Middle frontal gyrus (tissue), 1 donor: ENCODE measurements at regions not wholly inside any gene's neighbourhood (a gene's known extent, or its start where the extent isn't known, plus 50 kb on each side); places are given as distances from the start of the nearest gene placed in this dataset.

Experiments used
- DNase-seq: peaks from one replicate; pipeline ENCODE4 v3.0.0-alpha.2; 2015; ENCODE audit warnings: low spot score; ENCODE audit errors: extremely low spot score

DNA sequence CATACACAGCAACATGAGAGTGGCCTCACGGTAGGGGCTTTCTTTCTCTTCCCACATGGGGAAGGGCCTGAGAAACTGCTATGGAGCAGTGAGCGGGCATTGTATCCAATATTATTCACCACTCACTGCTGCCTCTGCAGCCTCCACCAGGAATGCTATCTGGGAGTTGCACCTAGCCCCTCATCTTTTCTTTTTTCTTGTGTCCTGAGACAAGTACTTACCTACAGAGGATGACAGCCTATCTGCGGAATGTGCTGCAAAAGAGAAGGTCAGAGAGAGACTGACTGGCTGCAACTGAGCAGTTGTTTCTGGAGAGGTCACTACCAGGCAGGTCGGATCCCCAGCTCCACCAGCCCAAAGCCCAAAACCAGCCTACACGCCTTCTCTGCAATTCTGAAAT is 52.1 kb upstream of the HTATIP2 start:
- DNase-seq = no peak

DNA sequence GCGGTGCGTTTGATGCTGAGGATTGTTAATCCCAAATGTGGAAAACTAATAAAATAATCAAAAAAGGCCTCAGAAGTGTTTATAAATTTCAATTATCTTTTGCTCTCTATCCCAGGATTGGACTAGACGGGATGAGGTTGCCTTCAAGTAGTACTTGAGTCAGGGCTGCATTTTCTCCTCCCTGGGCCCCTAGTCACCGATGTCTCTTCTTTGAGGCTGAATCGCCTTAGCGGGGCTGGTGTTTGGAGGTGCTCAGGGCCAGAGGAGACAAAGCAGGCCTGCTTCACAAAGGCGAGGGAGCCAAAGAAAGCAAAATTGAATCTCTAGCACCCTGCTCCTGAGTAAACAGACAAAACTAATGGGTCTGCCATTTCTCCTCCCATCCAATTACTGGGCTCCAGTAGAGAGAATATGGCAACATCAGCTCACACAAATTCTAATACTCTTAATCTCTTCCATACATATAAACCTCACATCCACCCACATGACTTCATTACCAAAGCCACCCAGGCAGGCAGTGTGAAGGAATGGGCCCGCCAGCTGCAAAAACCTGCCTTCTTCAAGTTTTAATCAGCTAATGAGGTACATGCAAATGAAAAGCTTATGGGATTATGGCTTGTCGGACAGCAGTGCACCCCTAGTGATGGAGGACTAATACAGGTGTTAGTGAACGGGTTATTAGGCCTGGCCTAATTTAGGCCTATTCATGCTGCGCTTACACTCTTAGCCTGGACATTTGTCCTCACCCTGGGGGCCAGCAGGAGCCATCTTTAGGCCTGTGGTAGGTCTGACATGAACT is 52.7 kb upstream of the HTATIP2 start:
- DNase-seq = no peak

DNA sequence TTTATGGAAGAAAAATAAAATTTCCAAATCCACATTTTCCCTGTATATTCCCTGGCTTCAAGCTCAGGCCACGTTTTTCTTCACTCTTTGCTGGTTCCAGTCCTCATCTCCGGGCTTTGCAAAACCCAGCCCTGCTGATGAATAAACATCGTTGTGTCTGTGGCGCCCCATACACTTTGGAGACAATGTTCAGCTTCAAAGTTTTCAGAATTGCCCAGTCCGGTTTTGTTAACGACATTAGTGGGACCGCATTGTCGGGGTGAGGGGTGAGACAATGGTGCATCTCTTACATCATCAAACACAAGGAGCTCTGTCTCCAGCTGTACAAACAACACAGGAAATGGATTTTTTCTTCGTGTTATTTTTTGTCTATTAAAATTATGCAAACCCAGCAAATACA is 53.4 kb upstream of the HTATIP2 start:
- DNase-seq = peak; percentile 64

DNA sequence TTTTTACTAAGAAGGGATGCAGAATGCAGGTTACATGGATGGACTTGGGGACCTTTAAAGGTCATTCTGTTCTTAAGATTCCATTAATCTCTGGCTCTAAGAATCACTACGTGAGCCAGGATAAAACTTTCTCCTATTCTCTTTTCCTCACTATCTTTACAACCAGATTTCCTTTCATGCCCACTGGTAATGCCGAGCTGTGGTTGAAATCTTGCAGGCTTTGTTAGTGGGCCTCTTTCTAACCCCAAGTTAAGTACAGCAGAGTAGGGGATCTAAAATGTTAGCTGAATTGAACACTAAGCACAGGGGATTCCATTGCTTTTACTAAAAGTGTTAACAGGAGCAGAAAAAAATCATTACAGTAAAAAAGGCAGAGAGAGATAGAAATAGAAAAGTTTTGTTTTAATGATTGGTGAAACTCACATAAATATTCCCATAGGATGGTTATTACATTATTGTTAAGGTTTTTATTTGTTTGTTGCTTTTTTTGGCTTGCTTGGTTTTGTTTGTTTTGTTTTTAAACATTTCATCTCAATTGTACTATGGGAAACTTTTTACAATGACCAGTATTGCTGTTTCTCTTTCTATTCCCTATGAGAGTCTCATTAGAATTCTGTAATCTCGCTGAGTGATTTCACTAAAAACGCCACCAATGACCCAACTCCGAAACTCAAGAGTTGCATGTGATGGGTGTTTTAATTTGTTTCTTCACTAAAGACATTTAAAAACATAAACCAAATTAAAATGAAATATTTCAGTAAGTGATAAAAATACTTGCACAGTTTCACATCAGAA is 54.1 kb upstream of the HTATIP2 start:
- DNase-seq = no peak

DNA sequence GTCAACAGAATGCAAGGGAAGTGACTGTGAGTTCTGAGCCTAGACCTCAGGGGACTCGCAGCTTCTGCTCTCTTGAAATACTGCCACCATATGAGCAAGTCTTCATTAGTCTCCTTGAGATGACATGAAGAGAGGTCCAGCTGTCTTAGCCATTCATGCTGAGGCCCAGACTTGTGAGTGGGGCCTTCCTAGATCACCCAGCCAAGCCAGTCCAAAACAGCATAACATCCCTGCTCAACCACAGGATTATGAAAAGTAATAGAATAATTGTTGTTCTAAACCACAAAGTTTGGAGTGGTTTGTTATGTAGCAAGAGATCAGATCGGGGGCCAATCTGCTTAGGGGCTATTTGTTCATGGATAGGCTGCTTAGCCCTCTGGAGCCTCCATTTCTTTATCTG is 54.9 kb upstream of the HTATIP2 start:
- no peak for DNase-seq

DNA sequence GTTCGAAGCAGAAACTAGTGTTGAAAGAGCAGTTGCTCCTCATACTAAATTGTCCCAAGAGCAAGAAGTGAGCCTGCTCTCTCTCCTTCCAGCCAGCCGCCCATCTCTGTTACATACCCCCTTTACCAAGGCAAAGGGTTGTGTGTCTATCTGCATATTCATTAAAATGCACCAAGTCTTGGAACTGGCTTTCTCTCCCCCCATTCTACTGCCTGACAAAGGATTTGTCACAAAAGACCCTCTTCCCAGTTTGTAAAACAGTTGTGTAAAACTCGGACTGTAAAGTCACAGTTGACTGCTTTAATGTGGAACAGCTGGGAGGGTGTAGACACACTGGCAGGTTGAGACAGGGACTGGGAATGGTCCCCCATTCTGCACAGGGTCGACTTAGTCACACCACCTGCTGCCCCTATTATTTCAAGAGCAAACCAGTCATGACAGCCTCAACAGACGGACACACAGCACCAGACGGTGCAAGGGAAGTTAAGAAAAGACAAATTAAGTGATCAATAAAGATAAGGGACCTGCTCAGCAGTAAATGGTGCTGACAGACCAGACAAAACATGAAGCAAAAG is 60.0 kb upstream of the HTATIP2 start:
- no peak for DNase-seq

DNA sequence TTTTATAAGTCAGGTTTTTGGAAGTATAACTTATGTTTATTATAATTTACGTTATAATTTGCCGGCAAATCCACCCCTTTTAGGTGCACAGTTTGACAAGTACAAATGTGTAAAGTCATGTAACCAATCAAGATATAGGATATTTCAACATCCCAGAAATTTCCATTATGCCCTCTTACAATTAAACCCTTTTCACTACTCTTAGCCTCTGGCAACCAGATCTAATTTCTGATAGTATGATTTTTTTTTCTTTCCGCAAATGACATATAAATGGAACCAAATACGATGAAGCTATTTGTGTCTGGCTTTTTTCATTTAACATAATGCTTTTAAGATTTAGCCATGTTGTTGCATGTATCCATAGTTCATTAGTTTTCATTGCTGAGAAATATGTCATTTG is 69.5 kb upstream of the HTATIP2 start:
- DNase-seq = no peak

DNA sequence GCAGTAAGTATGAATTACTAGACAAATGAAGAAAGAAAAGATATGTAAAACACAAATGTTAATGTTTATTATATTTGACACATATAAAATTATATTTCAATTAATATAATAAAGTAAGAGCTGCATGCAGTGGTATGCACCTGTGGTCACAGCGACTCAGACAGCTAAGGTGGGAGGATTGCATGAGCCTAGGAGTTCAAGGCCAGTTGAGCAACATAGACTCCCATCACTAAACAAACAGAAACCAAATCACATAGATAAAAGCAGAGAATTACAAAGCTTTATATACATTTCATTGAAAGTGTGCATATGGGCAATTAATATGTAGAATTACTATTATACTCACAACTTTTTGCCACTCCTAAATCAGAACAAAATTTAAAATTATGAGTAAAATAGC is 70.0 kb upstream of the HTATIP2 start:
- DNase-seq = no peak

DNA sequence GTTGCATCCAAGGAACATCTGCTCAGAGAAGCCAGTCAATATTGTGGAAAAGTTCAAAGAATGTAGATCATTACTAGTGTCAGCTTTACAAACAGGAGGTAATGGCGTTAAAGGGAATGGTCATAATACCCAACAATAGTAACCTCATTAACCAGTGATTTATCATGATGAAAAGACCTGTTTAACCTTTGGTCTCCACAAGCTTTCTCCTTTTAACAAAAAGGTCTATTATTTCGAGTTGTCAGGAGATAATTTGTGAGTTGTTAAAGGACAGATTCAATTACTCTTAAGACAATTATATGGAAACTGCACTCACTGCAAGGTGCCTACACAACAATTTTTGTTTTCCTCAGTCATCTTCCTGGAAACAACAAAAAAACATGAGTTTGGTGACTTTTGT is 73.8 kb upstream of the HTATIP2 start:
- no peak for DNase-seq

DNA sequence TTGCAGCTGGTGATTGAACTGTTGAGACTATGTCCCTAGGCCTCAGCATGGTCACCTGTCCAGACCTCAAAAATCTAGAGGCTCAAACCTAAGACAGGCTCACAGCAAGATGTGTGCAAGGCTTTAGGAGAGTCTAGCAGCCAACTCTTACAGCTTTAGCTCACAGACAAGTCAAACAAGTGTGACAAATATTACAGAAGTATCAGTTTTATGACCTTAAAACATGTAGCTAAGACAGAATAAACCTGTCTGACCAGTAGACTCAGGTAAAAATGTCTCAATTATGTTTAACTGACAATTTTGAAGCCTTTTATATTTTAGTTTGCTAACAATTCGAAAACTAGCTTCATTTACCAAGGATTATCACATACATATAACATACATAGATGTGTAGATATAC is 80.0 kb upstream of the HTATIP2 start:
- DNase-seq = no peak

DNA sequence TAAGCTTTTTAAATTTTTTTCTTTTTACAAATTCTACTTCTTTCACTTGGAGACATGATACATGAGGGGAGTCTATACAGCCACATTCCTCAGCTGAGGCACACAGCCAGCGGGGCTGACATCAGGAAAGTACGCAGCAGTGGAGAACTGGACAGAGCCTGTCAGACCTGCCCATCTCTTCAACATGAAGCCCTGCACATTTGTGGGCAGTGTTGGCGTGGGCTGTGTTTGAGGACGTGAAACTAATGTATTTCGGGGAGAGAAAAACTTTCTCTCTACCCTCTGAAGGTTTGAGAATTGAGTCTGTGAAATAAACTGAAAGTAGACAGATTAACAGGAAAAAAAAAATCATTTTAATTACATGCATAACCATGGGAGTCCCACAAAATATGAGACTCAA is 84.8 kb upstream of the HTATIP2 start:
- no peak for DNase-seq

DNA sequence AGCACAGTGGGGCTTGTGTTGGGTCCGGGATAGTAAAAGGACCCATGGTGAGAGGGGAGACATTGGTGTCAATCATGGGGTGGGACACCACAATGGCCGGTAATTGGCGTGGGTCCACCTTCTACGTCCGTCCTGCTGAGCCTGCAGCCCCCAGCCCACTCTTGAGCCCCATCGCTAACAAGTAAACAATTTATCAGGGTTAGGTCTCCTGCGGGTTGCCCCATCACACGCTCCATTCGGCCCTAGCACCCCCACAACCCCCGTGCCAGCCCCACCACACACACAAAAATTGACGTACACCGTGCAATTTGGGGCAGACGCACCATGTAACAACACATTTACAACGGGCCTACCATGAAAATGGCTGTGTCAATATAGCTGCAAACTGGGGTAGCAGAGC is 86.5 kb upstream of the HTATIP2 start:
- DNase-seq = no peak

DNA sequence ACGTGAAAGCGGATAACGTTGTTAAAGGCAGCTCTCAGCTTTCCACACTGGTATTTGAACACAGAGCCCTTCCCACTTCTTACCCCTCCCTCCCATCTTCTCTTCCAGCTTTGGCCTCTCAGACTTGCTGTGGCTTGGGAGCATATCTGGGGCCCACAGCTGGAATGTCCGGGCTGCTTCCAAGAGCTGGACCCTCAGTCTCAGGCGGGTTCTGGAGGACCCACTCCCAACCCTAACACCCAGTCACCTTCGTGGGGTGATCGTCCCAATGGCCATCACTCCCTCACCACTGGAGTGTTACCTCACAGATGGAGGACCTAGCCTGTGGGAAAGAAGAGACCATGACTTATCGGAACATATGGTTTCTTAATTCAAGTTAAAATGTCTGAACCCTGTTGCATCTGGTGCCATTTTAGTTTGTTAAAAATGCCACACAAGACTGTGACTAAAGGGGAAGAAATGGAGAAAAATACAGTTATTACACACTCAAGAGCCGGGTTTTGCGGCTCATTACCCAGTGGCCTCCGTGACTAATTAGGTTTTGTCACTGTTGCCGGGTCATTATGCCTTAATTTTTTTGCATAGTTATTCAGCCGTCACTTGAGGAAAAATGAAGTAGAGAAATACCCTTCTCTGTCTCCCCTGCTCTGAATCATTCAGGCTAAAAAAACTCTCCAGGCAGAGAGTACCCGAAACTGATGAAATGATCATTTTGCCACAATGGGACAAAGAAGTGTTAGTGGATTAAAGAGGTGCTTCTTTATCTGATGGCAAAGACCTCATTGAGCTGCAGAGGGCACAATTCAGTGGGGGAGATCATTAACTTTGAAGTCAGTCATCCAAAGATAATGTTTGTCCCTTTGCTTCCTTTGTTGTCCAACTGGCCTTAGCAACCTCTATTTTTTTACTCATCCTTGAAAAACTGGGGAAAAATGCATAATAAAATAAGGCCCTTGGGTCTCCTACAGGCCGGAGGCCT is 87.2 kb upstream of the HTATIP2 start:
- no peak for DNase-seq

DNA sequence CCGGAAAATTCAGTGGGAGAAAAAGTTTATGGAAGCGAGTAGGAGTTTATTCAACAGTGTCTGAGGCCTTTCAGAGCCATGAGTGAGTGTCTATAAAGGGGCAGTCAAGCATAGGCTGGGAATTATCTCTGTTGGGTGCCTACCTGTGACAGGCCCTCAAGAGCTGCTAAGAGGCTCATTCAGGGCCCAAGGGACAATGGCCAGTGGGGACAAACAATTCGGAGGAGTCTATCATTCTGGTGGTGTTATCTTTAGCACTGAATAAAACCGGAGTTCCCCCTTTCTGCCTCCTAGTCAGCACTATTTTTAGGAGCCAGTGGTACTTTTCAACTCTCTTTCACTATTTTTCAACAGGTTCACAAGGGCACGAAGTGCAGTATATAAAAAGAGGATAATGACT is 89.5 kb upstream of the HTATIP2 start:
- no peak for DNase-seq

DNA sequence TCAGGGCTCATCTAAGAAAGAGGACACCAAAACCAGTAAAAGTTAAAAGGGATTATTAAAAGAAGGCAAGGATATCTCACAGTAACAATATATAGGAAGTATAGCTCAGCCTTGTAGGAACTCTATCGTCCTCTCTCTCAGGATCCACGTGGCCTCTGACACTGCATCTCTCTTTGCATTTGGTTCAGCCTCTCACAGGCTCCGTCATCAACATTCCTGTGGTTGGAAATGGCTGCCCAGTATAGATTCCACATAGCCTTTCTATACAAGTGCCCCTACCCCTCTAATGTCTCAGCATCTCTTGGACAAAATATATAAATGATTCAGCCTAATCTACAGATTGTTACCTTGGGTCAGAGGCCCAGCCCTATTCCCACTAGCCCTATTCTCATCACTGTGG is 101.3 kb upstream of the DBX1 start:
- DNase-seq = no peak

DNA sequence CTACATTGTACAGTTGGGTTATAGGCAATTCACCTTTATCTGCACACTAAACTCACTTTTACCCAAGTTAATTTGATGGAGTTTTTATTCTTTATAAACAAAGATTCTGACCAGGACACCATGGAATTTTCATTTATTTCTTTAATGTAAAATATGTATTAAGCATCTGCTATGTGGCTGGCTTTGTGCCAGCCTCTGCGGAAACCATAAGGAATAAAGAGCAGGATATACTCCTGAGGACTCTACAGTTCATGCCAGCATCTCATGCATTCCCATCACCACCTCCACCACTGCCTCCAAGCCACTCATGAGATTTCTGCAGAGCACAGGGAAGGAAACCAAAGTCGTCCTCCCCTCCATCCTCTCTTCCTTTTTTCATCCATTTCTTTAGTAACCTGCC is 100.0 kb upstream of the DBX1 start:
- DNase-seq = no peak

DNA sequence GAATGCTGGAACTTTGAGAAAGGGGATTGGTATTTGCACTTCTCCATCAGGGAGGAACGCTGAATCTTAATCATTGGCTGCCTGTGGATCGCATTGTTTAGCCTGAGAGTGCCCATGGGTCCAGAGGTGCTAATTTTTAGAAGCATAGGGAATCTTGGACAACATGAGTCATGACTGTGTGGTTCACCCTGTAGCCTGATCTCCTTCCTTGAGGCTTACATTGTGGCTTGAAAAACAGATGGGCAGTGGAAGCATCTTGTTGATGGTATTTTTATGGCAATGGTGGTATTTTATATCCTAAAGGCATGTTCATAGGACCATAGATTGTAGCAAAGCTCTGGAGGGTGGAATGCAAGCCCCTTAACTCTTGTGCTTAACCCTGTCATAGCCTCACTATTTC is 99.2 kb upstream of the DBX1 start:
- DNase-seq = no peak

DNA sequence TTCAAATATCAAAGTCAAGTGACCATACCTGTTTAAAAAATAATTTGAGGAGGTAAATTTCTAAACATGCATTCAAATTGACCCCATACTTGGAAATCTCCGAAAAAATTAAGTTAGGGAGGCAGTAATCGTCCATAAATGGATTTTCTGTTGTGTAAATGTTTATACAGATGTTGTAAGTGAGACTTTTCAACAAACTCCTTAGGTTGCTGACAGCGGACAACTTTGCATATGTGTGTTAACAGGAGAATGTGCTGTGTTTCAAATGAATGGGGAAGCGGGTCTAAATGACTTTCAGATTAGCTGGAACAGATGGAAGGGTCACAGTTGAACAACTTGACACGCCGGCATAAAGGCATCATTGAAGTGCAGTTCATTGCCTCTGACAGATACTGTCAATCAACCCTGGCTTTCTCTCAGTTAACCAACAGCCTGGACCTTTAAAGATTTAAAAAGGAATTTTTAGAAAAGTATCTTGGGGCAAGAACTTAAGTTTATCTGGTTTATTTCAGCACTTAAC is 98.2 kb upstream of the DBX1 start:
- no peak for DNase-seq

DNA sequence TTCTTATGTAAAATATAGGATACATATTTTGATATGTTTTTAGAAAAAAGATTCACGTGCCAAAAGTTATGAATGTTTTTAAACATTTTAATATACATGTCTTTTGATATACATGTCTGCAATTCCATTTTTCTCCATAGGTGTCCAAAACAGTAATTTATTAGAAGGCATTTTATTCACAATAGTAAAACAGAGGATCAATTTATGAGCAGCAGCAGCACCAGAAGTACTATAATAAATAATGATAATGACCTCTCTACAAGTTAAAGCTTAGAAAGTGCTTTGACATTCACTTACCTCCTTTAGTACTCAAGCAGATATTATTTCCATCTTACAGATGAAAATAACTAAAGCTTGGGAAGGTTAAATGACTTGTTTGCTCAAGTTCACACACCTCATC is 96.7 kb upstream of the DBX1 start:
- no peak for DNase-seq

DNA sequence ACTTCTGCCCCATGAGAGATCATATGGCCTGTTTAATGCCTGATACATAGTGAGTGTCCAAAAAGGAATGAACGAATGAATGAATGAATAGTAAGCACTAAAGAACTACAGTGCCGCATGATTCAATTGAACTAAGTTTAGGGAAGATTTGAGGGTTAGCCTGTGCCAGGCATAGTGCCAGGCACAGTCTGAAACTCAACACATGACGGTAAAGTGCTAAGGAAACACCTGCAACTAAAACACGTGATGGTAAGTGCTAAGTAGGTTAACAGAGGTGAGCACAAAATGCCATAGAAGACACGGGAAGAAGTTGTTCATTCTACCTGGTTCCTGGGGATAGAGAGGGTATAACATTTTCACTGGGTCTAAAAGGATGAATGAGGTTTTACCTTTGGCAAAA is 93.5 kb upstream of the DBX1 start:
- DNase-seq = no peak

DNA sequence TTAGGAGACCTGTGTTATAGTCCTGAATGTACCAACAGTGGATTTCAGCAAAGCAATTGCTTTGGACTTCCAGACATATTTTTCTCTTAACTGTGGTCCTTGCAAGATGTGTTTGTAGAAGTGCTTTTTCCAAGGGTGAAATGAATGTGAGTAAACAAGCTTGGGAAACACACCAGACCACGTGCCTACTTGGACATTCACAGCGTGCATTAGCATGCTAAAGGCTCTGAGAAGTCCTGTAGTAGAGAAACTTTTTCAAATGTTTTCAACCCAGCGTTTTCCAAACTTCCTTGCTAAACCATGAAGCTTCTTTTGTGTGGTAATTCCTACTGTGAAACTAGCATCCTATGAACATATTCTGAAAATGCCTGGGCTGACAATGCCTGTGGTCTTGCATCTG is 91.2 kb upstream of the DBX1 start:
- DNase-seq = no peak
